NCI-H1694 (cell line): ENCODE measurements at regions not wholly inside any gene's neighbourhood (a gene's known extent, or its start where the extent isn't known, plus 50 kb on each side); places are given as distances from the start of the nearest gene placed in this dataset.
"Not testable (repeated sequence)": the region's sequence is repeated elsewhere in the genome, so short reads cannot be mapped to it uniquely, and the experiment has no call there.

Source experiments
- DNase-seq: peaks from one replicate; lab custom pipeline; 2025; lab: John Stamatoyannopoulos, UW

GRCh38 chr18:5021558-5021957 is 175.5 kb downstream of the AKAIN1 start:
- DNase-seq = no peak

- DNase-seq = no peak
These were observed 181.8 kb downstream of the AKAIN1 start for GRCh38 chr18:5015213-5015612.

GRCh38 chr18:5004031-5004820 is 192.8 kb downstream of the AKAIN1 start:
- not testable (repeated sequence) for DNase-seq

- no peak for DNase-seq
These were observed 202.3 kb downstream of the AKAIN1 start for GRCh38 chr18:4994710-4995109.

- no peak for DNase-seq
These were observed 209.3 kb downstream of the AKAIN1 start for GRCh38 chr18:4987452-4988405.

GRCh38 chr18:4986677-4987076 is 210.4 kb downstream of the AKAIN1 start:
- no peak for DNase-seq

GRCh38 chr18:4986066-4986465 is 211.0 kb downstream of the AKAIN1 start:
- DNase-seq = no peak

GRCh38 chr18:4961121-4961909 is 235.7 kb downstream of the AKAIN1 start:
- DNase-seq = no peak

- DNase-seq = no peak
These were observed 236.5 kb downstream of the AKAIN1 start for GRCh38 chr18:4960578-4960977.

- no peak for DNase-seq
These were observed 265.8 kb downstream of the AKAIN1 start for GRCh38 chr18:4931209-4931608.

- no peak for DNase-seq
These were observed 275.5 kb downstream of the AKAIN1 start for GRCh38 chr18:4921548-4921947.

- DNase-seq = not testable (repeated sequence)
These were observed 279.5 kb downstream of the AKAIN1 start for GRCh38 chr18:4917509-4917908.

- peak; percentile 8 for DNase-seq
These were observed 288.7 kb downstream of the AKAIN1 start for GRCh38 chr18:4908328-4908727.

- no peak for DNase-seq
These were observed 290.2 kb downstream of the AKAIN1 start for GRCh38 chr18:4906856-4907255.

- DNase-seq = peak; percentile 1
These were observed 308.6 kb downstream of the AKAIN1 start for GRCh38 chr18:4888251-4889040.

- no peak for DNase-seq
These were observed 318.6 kb downstream of the AKAIN1 start for GRCh38 chr18:4878480-4878879.

GRCh38 chr18:4871197-4871596 is 325.9 kb downstream of the AKAIN1 start:
- no peak for DNase-seq

- no peak for DNase-seq
These were observed 326.8 kb downstream of the AKAIN1 start for GRCh38 chr18:4870177-4870773.

GRCh38 chr18:4869155-4869554 is 327.9 kb downstream of the AKAIN1 start:
- DNase-seq = no peak

GRCh38 chr18:4858379-4859127 is 338.5 kb downstream of the AKAIN1 start:
- no peak for DNase-seq
